ENCODE measurements at regions not wholly inside any gene's neighbourhood (a gene's known extent, or its start where the extent isn't known, plus 50 kb on each side); places are given as distances from the start of the nearest gene placed in this dataset.
A peak's percentile ranks its signal among the peaks of the same experiment; 100 is the strongest.

- DNase-seq (ENCODE audit: low spot score) = no peak
Measured at GRCh38 chr10:36313142-36313541, 671.0 kb upstream of the FZD8 start.

DNA sequence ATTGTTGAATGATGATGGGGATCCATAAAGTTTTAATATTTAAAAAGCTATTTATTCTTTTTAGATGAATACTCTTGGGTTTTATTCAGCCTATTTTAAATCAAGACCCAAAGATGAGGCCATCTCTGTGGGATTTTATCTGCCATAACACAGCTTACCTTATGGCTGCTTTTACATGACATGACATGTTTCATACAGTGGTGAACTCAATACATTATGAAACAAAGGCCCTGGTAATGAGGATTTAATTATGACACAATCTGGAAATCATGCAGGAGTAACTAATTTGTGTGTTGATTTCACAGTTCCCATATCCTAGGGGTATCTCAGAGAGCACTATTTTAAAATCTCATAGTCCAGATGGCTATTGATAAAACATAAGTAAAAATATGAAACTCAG, 661.8 kb upstream of the FZD8 start:
- DNase-seq (ENCODE audit: low spot score) = no peak

GRCh38 chr10:36302086-36302485, 660.0 kb upstream of the FZD8 start:
- DNase-seq (ENCODE audit: low spot score) = no peak

DNA sequence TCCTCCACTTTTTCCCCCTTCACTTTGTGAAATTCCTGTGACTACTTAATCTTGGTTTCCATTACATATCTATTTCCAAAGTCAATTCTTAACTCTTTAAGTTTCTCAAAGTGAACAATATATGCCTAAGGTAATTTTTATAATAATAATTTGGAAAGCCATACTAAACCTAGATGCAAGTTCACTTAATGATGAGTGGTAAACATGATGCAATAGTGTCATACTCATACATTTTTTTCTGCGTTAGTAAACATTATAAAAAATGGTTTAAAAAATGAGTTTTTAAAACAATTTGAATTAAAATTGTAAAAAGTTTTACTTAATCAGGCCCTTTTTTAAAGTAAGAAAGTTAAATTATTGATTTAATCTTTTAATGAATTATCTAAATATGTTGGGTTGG, 659.4 kb upstream of the FZD8 start:
- no peak for DNase-seq (ENCODE audit: low spot score)

DNA sequence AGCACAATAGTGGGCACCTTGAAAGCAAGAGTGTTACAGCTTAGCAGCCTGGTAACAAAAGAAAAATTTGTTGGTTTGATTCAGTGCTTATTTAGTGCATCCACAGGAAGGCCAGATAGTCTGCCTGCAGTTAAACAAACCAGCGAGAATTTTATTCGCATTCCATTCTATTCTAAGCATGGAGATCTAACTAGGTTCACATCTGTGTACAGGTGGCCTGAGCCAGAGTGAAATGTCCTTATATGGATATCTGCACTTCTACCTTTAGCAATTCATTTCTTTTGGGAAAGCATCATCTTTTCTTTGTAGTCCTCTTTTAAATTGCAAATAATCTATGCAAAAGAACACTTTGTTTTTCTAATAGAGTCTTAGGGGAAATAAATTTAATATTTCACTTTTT, 659.0 kb upstream of the FZD8 start:
- no peak for DNase-seq (ENCODE audit: low spot score)

DNA sequence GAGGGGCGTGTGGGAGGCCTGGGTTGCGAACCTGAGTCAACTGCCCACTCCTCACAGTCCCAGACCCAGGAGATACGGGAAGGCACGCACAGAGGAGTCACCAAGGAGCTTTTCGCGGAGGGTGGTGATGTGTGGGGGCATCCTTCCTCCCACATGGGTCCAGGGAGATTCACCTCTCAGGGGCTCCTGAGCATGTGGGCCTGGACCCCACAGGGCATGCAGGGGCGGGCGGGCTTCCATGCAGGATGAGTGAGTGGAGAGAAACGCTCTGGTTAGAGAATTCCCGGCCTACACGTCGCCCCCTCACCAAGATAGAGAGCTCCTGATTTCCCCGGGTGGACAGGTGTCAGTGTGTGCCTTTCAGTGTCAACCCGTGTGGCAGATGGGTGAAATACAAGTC, 641.7 kb upstream of the FZD8 start:
- no peak for DNase-seq (ENCODE audit: low spot score)

- no peak for DNase-seq (ENCODE audit: low spot score)
Measured at GRCh38 chr10:36281831-36282331, 639.8 kb upstream of the FZD8 start.

- DNase-seq (ENCODE audit: low spot score) = no peak
Measured at GRCh38 chr10:36280890-36281499, 638.9 kb upstream of the FZD8 start.

DNA sequence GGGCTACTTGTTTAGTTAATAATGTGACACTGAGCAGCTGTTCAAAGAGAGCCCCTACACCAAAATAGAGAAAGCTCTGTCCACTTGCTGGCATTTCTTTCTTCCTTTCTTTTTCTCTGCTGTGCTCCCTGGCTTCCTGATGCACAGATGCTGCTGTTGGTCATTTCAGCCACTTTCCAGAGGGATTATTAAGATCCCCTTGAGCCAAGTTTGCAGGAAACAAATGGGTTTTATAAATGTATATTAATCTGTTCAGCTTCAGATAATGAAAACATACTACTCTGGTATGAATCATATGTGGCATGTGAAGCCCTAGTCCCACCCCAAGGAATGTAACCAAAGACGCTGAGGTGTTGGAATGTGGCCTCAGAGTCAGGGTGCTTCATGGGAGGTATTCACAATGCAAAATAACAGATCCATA, 638.2 kb upstream of the FZD8 start:
- DNase-seq (ENCODE audit: low spot score) = no peak

- DNase-seq (ENCODE audit: low spot score) = no peak
Measured at GRCh38 chr10:36278176-36278575, 636.1 kb upstream of the FZD8 start.

GRCh38 chr10:36277459-36277858, 635.4 kb upstream of the FZD8 start:
- no peak for DNase-seq (ENCODE audit: low spot score)

- DNase-seq (ENCODE audit: low spot score) = no peak
Measured at GRCh38 chr10:36271627-36272340, 629.7 kb upstream of the FZD8 start.

- DNase-seq (ENCODE audit: low spot score) = no peak
Measured at GRCh38 chr10:36269222-36269621, 627.1 kb upstream of the FZD8 start.

DNA sequence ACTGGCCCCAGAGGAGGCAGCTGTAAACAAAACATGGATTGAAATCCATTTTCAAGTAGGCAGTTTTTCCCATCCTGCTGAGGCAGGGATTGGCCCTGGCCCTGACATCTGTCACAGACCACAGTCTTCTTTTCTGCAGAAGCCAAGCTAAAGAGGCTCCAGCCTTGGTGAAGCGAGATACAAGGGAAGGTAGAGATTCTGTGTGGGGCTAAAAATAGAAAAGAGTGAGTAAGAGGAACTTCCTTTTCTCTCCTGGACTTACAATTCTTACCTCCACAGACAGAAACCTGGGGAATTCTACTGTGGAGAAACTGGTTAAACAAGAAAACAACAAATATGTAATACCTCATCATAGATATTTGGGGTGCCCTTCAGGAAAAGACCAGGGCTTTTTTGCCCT, 624.8 kb upstream of the FZD8 start:
- DNase-seq (ENCODE audit: low spot score) = no peak

- no peak for DNase-seq (ENCODE audit: low spot score)
Measured at GRCh38 chr10:36265741-36266140, 623.6 kb upstream of the FZD8 start.

- no peak for DNase-seq (ENCODE audit: low spot score)
Measured at GRCh38 chr10:36263871-36264270, 621.8 kb upstream of the FZD8 start.

GRCh38 chr10:36256948-36257356, 614.9 kb upstream of the FZD8 start:
- no peak for DNase-seq (ENCODE audit: low spot score)

DNA sequence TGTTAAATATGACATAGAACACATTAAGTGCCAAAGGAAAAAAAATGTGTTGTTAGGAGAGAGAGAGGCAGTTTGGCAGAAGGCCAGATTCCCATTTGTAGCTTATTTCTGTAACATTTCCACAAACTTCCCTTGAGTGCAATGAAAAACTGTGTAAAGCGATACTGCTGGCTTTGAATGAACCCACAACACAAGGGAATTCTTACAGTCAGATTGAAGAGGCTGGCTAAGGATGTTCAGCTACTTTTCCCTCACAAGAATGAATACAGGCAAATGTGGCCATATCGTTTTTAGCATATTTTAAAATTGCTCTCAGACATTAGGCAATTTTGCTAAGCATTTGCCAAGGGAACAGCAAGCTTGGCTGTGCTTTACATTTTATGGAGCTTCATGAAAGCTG, 614.1 kb upstream of the FZD8 start:
- DNase-seq (ENCODE audit: low spot score) = no peak

DNA sequence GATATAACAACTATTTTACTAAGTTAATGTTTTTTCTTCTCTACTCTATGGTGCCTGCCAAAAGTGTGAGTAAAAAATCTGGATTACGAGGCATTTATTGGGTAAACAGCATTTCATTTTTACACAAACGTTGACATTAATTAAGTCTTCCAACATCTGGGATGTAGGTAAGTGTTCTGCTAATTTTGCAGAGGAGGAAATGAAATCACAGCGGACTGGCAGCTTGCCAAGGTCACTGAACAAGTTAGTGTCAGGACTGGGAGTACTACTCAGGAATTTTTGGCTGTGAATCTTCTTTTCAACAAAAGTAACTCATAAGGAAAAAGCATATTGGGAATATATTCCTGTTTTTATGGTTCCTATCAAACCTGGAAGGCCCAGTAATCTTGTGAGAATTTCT, 612.1 kb upstream of the FZD8 start:
- DNase-seq (ENCODE audit: low spot score) = peak; percentile 28

DNA sequence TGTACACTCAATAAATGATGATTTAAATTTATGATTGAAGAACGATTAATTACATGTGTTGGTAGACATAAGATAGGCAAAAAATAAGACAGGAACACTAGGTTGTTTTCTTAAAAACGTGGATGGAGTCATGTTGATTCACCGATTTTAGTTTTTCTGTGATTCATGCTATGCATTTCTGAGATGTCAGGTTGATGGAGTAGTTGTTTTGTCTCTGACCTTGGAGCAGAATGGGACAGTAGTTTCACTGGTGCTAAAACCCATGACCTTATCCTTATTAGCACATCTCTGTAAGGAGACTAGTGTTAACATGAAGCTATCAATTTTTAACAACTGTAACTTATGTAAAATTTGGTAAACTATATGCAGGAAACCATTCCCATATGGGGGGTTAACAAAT, 611.6 kb upstream of the FZD8 start:
- DNase-seq (ENCODE audit: low spot score) = no peak

GRCh38 chr10:36251068-36251467, 609.0 kb upstream of the FZD8 start:
- DNase-seq (ENCODE audit: low spot score) = peak; percentile 11

- DNase-seq (ENCODE audit: low spot score) = no peak
Measured at GRCh38 chr10:36248304-36248981, 606.3 kb upstream of the FZD8 start.

GRCh38 chr10:36247478-36247877, 605.4 kb upstream of the FZD8 start:
- no peak for DNase-seq (ENCODE audit: low spot score)
